ENCODE measurements at regions not wholly inside any gene's neighbourhood (a gene's known extent, or its start where the extent isn't known, plus 50 kb on each side); places are given as distances from the start of the nearest gene placed in this dataset.
"Not testable (repeated sequence)": the region's sequence is repeated elsewhere in the genome, so short reads cannot be mapped to it uniquely, and the experiment has no call there.

DNA sequence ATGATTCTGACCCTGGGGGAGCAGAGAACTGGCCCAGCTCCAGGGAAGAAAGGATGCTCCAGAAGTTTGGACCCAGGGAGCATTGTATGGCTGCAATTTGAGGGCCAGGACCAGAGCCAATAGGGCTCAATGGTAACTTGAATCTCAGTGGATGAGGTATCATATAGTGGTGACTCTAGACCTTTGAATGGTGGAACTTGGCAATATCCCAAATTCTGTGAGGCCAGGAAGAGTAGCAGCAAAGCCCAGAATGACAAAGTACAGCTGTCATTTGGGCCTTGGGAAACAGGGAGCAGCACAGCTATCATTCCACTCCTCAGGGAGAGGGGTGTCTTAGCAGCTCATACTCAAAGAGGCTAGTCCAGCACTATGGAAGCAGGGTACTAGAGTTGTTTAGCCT lies 332.9 kb upstream of the RBMS1 start:
- in situ Hi-C loops (cut with MboI; ENCODE audit: low pct_unique_long_range_greater_than_20kb, low sequenced_read_pairs) = no loop called here
- DNase-seq = no peak

DNA sequence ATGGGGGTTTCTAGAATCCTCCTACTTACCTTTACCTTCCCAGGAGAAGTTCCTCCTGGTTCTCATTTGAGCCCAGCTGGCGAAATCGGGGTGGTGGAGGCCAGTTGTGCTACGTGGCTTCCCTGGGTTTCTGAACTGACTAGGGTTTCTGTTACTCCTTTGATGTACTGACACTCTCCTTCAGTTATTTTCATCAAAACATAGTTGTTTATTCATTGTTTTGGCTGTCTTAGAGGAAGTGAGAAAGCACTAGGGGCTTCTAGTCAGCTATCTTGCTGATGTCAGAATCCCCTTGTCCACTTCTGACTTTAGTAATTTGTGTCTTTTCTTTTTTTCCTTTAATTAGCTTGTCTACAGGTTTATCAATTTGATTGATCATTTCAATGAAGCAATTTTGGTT lies 332.2 kb upstream of the TANK start:
- in situ Hi-C loops (cut with MboI; ENCODE audit: low pct_unique_long_range_greater_than_20kb, low sequenced_read_pairs) = no loop called here
- no peak for DNase-seq

DNA sequence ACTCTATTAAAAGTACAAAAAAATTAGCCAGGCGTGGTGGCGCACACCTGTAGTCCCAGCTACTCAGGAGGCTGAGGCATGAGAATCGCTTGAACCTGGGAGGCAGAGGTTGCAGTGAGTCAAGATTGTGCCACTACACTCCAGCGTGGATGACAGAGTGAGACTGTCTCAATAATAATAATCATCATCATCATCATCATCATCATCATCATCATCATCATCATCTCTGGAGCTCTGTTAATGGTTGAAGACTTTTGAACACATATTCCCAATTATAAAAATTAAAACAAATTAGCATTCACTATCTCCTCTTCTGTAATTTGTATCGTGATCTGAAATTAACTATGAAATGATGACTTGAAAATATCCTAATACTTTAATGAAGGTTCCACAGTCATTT lies 327.8 kb upstream of the TANK start:
- in situ Hi-C loops (cut with MboI; ENCODE audit: low pct_unique_long_range_greater_than_20kb, low sequenced_read_pairs); DNase-seq: not testable (repeated sequence)

DNA sequence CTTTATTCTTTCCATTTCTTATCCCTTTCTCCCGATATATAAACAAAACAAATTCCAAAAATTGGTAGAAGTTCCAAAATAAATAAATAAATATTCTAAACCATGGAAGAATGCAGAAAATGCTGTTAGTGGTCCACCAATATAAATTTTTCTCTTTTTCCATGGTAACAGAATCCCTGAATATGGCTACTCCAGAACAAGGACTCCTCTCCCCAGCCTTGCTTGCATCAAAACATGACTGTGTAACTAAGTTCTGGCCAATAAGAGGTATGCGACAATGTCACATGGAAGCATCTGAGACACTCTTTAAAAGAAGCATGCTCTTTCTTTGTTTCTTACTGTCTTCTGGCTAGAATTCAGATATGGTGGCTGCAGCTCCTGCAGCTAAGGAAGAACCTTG lies 325.1 kb upstream of the TANK start:
- in situ Hi-C loops (cut with MboI; ENCODE audit: low pct_unique_long_range_greater_than_20kb, low sequenced_read_pairs) = no loop called here
- DNase-seq = no peak

DNA sequence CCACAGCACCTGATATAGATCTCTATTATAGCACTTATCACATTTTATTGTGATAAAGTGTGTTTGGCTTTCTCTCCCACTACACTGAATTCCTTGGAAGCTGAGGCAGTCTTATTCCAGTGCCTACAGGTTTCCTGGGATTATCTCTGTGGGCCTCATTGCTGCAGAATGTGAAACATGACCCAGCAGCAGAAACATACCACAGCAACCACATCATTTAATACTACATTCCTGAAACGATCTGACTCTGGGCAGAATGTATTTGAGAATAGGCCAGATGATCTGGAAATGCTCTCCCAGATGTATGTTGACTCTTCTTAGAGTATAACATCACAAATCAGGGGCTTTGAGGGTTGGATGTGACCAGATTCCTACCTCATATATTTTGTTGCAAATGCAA lies 323.5 kb upstream of the TANK start:
- in situ Hi-C loops (cut with MboI; ENCODE audit: low pct_unique_long_range_greater_than_20kb, low sequenced_read_pairs) = no loop called here
- no peak for DNase-seq

DNA sequence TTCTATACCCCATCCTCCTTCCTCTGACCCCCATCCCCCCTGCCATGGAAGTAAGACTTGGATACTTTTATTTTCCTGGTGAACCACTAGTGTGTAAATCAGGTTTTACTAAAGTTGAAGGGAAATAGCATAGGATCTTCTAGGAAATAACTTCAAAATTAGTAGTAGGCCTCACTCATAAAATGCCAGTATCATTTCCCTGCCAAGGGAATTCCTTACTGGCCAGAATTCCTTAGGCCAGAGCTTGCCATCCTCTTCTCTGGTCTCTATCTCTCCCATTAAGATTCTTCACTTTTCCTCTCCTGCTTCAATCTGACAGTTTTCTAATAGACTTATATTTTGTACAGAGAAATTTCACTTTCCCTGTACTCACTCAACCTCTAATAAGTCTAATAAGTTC lies 322.8 kb upstream of the TANK start:
- in situ Hi-C loops (cut with MboI; ENCODE audit: low pct_unique_long_range_greater_than_20kb, low sequenced_read_pairs) = no loop called here
- no peak for DNase-seq

DNA sequence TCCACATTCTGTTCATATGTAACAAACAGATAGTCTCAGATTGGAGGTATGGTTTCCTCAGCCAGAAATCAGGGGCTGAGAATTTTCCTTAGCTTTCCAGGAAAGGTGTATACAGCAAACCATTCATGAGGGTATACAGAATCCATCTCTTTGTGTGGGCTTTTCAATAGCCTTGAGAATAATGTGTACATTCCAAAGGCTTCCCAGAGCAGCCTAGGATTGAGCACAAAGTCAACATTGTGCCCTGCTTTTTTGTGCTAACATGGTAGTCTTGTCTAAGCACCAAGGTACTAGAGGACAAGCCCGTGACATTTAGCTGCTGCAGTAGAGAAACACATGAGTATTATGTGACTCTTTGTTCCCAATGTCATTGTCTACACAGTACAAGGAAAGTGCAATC lies 322.1 kb upstream of the TANK start:
- no peak for DNase-seq
- in situ Hi-C loops (cut with MboI; ENCODE audit: low pct_unique_long_range_greater_than_20kb, low sequenced_read_pairs) = no loop called here

DNA sequence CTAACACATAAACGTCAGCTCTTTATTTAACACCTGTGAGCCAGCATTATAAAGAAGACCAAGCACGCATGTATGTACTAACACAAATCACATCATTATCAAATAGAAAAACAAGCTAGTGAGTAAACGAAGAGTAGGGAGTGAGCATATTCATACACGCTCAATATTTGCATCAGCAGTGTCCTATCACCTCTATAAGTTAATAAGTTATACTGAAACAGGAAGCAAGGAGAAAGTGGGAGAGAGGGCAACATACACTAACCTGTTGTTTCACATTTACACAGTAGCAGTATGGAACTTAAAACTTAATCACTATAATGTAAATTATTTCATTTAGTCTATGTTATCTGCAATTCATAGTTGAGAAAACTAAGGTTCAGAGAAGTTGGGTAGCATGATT lies 321.5 kb upstream of the TANK start:
- DNase-seq = no peak
- in situ Hi-C loops (cut with MboI; ENCODE audit: low pct_unique_long_range_greater_than_20kb, low sequenced_read_pairs) = no loop called here

DNA sequence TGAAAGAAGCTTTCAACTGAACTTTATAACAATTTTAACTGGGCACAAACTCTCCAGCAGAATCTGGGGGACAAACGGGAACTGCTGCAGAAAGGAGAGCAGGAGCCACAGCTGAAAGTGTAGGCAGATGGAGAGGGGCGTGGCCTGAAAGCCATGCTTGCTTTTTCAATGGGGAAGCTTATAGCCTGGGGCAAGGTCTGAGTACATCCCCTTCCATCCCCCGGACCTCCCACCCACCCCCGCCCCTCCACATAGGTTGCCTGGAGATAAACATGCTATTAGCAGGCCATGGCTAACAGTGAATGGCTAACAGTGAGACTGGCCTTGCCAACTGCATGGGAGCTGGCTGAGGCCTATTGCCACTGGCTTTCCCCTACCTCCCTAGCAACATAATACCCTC lies 317.9 kb upstream of the TANK start:
- in situ Hi-C loops (cut with MboI; ENCODE audit: low pct_unique_long_range_greater_than_20kb, low sequenced_read_pairs) = no loop called here
- no peak for DNase-seq

DNA sequence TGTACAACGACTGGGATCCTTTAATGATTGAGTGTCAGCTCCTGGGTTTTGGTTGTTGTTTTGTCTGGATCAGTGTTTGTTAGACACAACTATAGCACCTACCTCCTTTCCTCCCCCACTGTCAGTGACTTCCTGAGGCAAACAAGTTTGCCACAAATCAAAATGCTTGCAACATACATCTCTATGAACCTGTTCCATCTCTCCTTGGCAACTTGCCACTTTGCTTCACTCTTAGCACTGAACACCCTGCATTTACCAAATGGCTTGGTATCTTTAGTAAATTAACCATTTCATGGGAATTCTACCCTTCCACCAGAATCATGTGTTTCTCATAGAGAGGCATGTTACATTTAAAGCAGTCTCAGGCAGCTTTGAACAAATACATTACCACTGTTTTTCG lies 301.1 kb upstream of the TANK start:
- in situ Hi-C loops (cut with MboI; ENCODE audit: low pct_unique_long_range_greater_than_20kb, low sequenced_read_pairs) = no loop called here
- no peak for DNase-seq

DNA sequence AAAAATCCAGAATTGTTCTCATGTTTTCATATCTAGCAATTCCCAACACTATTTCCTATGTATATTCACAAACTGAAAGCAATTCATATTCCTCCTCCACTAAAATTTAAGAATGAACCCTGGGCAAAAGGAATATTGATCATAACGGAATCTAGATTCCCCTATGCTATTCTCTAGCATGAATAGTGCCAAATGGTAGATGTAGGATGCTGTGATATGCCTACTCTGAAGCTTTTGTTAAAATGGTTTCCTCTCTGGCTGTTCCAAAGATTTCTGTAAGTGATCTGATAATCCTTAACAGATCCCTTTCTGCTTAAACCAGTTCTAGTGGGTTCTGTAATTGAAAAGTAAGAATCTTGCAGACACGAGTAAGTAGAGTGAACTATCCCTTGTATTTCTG lies 298.0 kb upstream of the TANK start:
- DNase-seq = no peak
- in situ Hi-C loops (cut with MboI; ENCODE audit: low pct_unique_long_range_greater_than_20kb, low sequenced_read_pairs) = no loop called here

DNA sequence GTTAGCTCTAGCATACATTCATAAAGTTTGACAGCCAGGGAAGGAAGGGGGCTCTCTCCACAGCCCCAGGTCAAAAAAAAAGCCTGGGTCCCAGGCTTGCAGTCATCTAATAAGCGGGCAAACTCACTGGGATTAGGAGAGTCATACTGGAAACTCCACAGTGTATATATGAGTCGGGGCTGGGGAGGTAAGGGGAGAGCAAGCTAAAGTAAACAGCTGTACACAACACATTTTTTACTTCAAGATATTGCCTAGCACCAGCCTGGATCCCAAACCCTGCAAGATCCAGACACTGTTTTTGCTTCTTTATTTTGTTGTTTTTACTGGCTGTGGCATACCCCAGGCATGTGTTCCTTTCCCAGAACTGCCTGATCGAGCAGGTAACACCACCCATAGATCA lies 291.3 kb upstream of the TANK start:
- in situ Hi-C loops (cut with MboI; ENCODE audit: low pct_unique_long_range_greater_than_20kb, low sequenced_read_pairs) = no loop called here
- no peak for DNase-seq

DNA sequence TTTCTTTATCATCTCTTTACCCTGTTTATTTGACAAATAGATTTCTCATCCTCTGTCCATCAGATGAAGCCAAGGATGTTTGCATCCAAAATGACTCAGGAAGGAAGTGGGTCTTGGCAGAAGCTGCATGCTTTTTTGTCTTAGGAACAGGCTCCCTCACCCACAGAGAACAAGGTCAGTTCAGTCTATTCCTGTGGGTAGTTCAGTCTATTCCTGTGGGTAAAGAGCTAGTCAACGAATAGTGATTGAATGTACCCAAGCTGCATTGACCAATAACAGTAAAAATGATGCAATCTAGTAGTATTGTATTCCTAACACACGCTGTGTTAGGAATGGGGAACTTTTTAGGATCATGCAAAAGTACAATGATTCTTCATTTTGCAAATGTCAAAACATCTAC lies 290.8 kb upstream of the TANK start:
- no peak for DNase-seq
- in situ Hi-C loops (cut with MboI; ENCODE audit: low pct_unique_long_range_greater_than_20kb, low sequenced_read_pairs) = no loop called here

DNA sequence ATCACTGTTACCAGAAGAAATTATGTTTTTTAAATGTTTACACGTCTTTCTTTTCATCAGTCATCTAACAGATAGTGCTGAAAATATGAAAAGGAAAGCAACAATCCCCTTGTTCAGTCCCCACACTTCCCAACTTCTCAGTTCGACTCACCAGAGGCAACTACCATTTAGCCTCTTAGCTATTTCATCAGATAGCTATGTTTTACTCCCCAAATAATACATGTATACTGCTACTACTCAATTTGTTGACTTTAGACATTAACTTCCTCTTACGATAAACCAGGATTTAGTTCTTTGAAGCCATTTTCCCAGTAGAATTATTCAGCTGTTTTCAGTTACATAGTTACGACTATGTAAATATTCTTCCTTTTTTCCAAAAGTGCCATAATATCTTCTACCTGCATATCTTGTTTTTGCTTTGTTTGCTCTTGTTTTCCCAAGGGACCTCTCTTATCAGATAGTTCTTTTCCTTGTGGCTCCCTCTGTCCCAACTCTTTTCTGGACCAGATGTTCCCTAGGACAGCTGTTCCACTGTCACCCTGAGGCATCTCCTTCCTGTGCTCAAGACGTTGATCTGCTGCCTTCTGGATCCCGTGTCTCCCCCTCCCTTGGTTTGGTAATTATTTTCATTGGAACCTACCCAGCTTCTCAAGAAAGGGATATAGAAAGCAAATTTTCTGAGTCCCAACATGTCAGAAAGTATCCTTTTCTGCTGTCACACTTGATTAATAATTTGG lies 289.3 kb upstream of the TANK start:
- in situ Hi-C loops (cut with MboI; ENCODE audit: low pct_unique_long_range_greater_than_20kb, low sequenced_read_pairs) = no loop called here

DNA sequence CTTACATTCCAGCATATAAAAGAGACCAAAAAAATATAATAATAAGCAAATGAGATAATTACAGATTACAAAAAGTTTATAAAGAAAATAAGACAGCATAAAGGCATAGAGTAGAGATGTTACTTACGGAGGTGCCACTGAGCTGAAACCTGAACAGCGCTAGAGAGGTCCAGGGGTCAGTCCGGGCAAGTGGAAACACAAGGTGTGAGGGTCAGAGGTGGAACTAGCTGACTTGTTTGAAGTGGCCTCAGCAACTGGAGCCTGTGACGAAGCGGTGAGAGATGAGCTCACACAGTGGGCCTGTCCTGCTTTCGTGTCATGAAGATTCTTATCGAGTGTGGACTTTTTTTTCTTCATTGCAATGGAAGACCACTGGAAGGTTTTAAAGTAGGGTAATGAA lies 288.3 kb upstream of the TANK start:
- in situ Hi-C loops (cut with MboI; ENCODE audit: low pct_unique_long_range_greater_than_20kb, low sequenced_read_pairs) = no loop called here
- DNase-seq = no peak

More for the DNA sequence above, 289.3 kb upstream of the TANK start:
- no peak for DNase-seq

DNA sequence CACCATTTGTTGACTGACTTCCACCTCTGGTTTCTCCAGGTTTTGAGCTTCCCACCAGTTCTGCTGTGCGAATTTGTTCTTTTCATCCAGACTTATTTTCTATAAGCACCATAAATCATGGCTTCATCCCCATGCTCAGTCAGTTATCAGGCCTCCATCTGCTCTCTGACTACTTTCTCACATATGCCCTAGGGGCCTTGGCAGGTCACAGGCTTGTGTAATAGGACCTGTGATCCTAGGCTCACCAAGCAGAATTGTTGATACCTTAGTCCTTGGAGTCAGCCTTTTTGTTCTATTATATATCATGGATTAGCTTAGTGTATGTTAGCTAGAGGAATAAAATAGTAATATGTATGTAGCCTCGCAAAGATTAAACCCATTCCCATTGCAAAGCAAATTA lies 284.2 kb upstream of the TANK start:
- no peak for DNase-seq
- in situ Hi-C loops (cut with MboI; ENCODE audit: low pct_unique_long_range_greater_than_20kb, low sequenced_read_pairs) = no loop called here

DNA sequence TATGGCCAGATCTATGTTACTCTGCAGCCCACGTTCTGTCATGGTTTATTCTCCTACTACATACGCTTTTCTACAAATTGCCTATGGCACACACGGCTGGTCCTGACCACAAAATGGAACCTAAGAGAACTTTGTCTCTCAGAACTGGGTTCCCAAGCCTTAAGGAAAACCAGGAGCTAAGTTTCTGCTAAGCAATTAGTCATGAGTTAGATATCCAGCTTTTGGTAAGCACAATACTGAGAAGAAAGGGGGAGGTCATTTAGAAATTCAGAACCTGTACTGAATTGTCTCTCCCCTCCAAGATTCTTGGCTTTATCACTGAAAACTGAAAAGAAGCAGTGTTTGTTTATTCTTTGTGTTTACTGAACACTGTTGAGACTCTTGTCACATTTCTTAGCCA lies 283.5 kb upstream of the TANK start:
- DNase-seq = no peak
- in situ Hi-C loops (cut with MboI; ENCODE audit: low pct_unique_long_range_greater_than_20kb, low sequenced_read_pairs) = no loop called here

DNA sequence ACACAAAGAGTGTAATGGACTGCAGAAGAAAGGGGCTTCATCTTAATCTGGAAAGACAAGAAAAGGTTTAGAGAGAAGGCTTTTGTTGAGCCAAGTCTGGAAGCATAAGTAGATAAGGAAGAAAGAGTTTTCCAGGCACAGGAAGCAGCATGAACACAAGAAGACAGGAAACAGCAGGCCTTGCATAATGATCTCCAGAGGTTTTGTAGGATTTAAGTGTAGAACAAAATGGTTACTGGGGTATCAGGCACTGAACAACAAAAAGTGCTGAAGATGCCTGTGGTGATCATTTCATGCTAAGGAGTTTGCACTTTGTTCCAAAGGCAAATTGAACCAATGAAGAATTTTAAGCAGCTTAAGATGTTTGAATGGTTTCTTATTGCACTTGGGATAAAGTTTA lies 281.6 kb upstream of the TANK start:
- DNase-seq = no peak
- in situ Hi-C loops (cut with MboI; ENCODE audit: low pct_unique_long_range_greater_than_20kb, low sequenced_read_pairs) = no loop called here

DNA sequence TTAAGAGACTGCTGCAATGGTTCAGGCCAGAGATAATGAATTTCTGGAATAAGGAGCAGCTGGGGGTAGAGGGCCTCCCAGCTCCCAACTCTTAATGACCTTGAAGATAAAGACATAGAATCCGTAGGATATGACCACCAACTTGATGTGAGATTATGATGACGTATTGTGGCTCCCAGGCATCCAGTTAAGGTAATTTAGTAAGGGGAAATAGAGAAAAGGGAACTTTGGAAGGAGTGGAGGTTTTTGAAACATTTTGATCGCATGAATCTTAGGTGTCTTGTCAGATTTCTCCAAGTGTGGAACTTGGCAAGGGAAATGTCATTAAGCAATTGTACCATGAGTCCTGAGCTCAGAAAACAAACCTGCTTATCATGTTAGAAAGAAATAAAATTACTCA lies 277.3 kb upstream of the TANK start:
- DNase-seq = no peak
- in situ Hi-C loops (cut with MboI; ENCODE audit: low pct_unique_long_range_greater_than_20kb, low sequenced_read_pairs) = no loop called here

DNA sequence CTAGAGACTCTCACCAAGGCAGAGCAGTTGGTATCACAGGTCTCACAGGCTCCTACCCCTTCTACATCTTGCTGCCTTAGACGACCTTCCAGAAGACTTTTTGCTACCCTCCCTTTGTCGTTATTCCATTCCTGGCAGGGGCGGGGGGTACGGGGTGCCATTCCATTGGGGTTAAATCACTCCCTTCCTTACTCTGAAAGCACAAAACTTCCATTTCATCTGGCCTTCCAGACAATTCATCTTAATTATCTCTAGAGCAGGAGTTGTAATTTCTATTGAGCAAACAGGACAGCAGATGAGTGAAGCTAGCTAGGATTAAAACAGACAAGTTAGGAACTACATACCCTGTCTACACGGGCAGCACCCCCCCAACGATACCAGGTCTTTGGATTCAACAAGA lies 276.2 kb upstream of the TANK start:
- no peak for DNase-seq
- in situ Hi-C loops (cut with MboI; ENCODE audit: low pct_unique_long_range_greater_than_20kb, low sequenced_read_pairs) = no loop called here

DNA sequence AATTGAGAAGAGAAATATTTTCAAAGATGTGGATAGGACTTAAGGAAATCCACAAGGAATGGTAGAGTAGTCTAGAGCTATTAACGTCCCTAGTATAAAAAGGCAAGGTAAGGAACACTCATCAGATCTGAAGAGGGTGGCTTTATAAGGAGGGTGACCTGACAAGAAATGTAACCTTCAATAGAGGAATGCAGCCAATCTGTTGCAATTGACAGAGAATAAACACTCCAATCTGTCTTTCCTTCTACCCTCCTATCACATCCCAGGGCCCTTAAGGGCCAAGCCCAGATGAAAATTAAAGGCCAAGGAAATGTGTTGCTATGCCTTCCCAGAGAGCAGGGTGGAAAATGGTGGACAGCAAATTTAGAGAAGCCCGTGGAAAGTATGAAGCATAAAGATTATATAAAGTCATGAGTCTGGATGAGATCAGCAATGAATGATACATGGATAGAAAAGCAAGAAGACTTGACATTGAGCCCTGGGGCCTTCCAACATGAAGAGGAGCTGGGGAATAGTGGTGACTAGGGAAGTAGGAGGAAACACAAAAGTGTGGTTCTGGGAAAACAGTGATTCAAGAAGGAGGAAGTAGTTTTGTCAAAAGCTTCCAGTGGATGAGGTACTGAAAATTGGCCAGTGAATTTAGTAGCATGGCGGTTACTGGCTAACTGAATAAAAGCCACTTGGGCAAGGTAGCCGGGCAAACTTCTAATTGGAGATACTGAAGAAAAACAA lies 270.6 kb upstream of the TANK start:
- in situ Hi-C loops (cut with MboI; ENCODE audit: low pct_unique_long_range_greater_than_20kb, low sequenced_read_pairs) = no loop called here

More for the DNA sequence above, 270.6 kb upstream of the TANK start:
- no peak for DNase-seq
